SJSA1 (cell line): ENCODE measurements at regions not wholly inside any gene's neighbourhood (a gene's known extent, or its start where the extent isn't known, plus 50 kb on each side); places are given as distances from the start of the nearest gene placed in this dataset.

Experiments
- DNase-seq, 2 experiments: peaks; one replicate each; pipeline ENCODE4 v3.0.0-alpha.2; 2015 to 2020; ENCODE audit warnings: low spot score in 2 of 2, low read depth in 1 of 2
- H3K27ac ChIP-seq: fragments of 250-450 bp; sonication (Bioruptor Pico); 2 replicates; pipeline ENCODE4 v1.5.1; 2020; ENCODE audit warnings: mild to moderate bottlenecking, moderate library complexity
- H3K27me3 ChIP-seq: fragments of 250-450 bp; sonication (Bioruptor Pico); replicated peaks from 2 replicates; pipeline ENCODE4 v1.5.1; 2020; ENCODE audit warnings: mild to moderate bottlenecking, moderate library complexity
- H3K36me3 ChIP-seq: fragments of 250-450 bp; sonication (Bioruptor Pico); 2 replicates; pipeline ENCODE4 v1.5.1; 2020; ENCODE audit warnings: mild to moderate bottlenecking
- H3K4me1 ChIP-seq: fragments of 250-450 bp; sonication (Bioruptor Pico); replicated peaks from 2 replicates; pipeline ENCODE4 v1.6.1; 2021; ENCODE audit warnings: mild to moderate bottlenecking
- H3K4me3 ChIP-seq: fragments of 250-450 bp; sonication (Bioruptor Pico); 2 replicates; pipeline ENCODE4 v1.5.1; 2020; ENCODE audit warnings: mild to moderate bottlenecking
- H3K9me3 ChIP-seq: fragments of 250-450 bp; sonication (Bioruptor Pico); replicated peaks from 2 replicates; pipeline ENCODE4 v1.5.1; 2020; ENCODE audit warnings: mild to moderate bottlenecking

GRCh38 chr14:71604231-71604630, 328.0 kb upstream of the RGS6 start:
- no peak for DNase-seq
- no peaks in the 10 kb centered on the region for H3K4me1 ChIP-seq

DNA sequence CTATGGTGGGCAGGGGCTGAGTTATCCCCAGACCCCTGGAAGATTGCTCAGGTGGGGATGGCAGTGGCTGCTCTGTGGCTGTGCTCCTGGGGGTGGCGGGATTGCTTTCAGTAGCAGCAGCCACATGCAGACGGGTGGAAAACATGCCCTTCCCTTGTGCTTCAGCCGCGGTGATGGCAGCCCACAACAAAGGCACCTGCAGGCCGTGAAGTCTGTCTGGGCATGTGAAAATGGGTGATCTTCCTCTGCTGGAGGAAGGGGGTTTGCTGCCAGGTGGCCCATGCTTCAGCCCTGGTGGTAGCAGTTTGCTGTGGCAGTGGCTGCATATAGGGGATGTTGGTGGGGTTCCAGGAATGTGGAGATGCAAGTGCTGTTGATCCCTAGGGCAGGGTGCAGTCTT, 326.2 kb upstream of the RGS6 start:
- Histone ChIP-seq H3K36me3 (no peaks in the 10 kb centered on the region), H3K9me3 (no peaks in the 10 kb centered on the region; the same call in 1 of the 2 replicates), H3K27me3 (no peaks in the 10 kb centered on the region)

More at GRCh38 chr14:71604231-71604630, 328.0 kb upstream of the RGS6 start:
- Histone ChIP-seq H3K27me3 (no peaks in the 10 kb centered on the region), H3K27ac (no peak overlapping the region), H3K9me3 (peaks cover 5% of the 10 kb centered on the region; the same call in 1 of the 2 replicates), H3K4me3 (no peak overlapping the region), H3K36me3 (no peaks in the 10 kb centered on the region; the same call in 1 of the 2 replicates)

DNA sequence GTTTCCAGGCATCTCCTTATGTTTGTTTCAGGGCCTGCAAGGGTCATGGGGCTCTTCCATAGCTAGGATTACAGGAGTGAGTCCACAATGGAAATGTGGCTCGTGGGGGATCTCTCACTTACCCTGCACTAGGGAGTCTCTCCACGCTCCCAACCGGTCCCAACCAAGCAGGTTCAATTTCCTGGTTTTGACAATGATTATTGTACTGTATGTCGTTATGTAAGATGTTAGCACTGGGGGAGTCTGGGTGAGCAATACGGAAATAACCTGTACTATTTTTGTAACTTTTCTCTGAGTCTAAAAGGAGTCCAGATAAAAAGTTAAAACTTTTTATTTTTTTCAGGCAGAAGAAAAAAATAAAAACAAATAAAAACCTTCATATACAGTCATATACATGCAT, 325.7 kb upstream of the RGS6 start:
- DNase-seq = no peak
- Histone ChIP-seq H3K27ac (no peak overlapping the region), H3K36me3 (no peaks in the 10 kb centered on the region), H3K4me1 (no peaks in the 10 kb centered on the region), H3K9me3 (no peaks in the 10 kb centered on the region), H3K27me3 (no peaks in the 10 kb centered on the region), H3K4me3 (no peak overlapping the region)

More for the DNA sequence above, 326.2 kb upstream of the RGS6 start:
- DNase-seq = no peak
- Histone ChIP-seq H3K27ac (no peak overlapping the region), H3K4me3 (no peak overlapping the region), H3K4me1 (no peaks in the 10 kb centered on the region)

DNA sequence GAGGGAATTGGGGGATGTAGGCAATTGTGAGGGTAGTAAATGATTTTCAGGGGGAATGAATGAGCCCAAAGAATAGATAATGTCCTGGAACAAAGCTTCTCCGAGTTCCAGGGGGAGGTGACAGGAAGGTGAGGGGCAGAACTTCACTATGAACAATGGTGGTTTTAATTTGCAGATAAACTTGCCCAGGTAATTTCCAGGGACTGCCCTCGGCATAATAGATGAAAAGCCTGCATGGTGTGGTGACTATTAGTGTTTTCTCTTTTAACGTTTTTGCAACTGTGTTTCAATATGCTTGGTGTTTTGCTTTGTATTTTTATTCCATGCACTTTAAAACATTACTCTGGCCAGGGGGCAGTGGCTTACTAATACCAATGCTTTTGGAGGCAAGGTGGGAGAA, 325.2 kb upstream of the RGS6 start:
- DNase-seq = no peak
- no peaks in the 10 kb centered on the region for H3K4me1 ChIP-seq
- H3K36me3 ChIP-seq = no peaks in the 10 kb centered on the region
- no peaks in the 10 kb centered on the region for H3K9me3 ChIP-seq
- H3K4me3 ChIP-seq = no peak overlapping the region
- H3K27ac ChIP-seq = no peak overlapping the region
- no peaks in the 10 kb centered on the region for H3K27me3 ChIP-seq

DNA sequence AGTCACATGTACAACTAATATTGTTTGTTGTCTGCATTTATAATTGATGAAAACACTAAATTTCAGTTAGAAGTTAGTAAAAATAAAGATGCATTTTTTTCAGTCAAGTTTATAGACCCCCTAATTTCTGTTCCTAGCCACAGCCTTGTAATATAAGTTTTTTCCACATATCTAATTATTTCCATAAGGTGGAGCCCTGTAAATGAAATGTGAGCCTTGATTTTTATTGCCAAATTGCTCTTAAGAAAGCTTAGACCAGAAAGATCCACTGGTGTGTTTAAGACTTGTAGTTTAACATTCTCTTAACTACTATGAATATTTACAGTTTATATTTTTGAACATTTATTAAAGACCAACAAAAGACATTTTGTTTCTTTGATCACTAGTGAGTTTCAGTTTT, 322.1 kb upstream of the RGS6 start:
- no peaks in the 10 kb centered on the region for H3K4me1 ChIP-seq
- no peaks in the 10 kb centered on the region for H3K9me3 ChIP-seq
- no peak for DNase-seq
- no peaks in the 10 kb centered on the region for H3K36me3 ChIP-seq
- no peak overlapping the region for H3K27ac ChIP-seq
- H3K4me3 ChIP-seq = no peak overlapping the region
- no peaks in the 10 kb centered on the region for H3K27me3 ChIP-seq

DNA sequence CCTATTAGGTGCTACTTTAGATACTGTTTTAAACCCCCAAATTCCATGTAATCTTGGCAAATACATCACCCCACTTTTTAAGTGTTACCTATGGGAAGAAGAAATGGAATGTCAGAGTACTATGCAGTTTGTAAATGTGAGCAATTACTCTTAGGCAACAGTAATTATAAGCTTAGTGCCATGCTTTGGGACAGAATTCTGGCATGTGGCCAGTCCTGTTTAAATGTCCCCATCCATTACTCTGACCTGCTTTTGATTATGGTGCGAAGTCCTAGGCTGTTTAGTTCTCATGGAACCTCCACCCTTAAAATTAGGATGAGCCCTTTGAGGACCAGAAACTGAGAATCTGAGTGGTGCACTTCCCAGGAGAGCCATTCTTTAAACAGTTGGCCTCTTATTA, 321.4 kb upstream of the RGS6 start:
- Histone ChIP-seq H3K27ac (no peak overlapping the region), H3K9me3 (no peaks in the 10 kb centered on the region), H3K4me3 (no peak overlapping the region), H3K27me3 (no peaks in the 10 kb centered on the region), H3K36me3 (no peaks in the 10 kb centered on the region), H3K4me1 (no peaks in the 10 kb centered on the region)
- DNase-seq = no peak

DNA sequence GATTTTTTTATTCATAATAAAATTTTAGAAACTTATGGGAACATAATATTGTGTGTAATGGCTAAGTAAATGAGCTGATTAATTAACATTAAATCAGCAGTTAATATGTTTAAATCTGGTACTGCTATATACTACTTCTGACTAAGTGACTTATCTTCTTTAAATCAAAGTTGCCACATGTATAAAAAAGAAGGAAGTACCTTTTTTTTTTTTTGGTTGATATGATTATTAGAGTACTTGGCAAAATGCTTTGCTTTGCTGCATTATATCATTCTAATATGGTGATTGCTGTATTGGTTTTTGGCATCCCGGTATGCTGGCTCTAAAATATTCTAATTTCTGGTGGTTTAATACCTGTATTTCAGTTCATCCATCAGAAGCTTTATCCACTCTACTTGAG, 319.1 kb upstream of the RGS6 start:
- H3K4me3 ChIP-seq = no peak overlapping the region
- no peaks in the 10 kb centered on the region for H3K36me3 ChIP-seq
- H3K9me3 ChIP-seq = no peaks in the 10 kb centered on the region
- H3K4me1 ChIP-seq = no peaks in the 10 kb centered on the region
- H3K27me3 ChIP-seq = no peaks in the 10 kb centered on the region
- DNase-seq = no peak
- no peak overlapping the region for H3K27ac ChIP-seq

GRCh38 chr14:71616013-71616412, 316.2 kb upstream of the RGS6 start:
- no peak for DNase-seq

GRCh38 chr14:71618047-71618446, 314.2 kb upstream of the RGS6 start:
- H3K9me3 ChIP-seq = no peaks in the 10 kb centered on the region
- H3K4me3 ChIP-seq = no peak overlapping the region
- no peak for DNase-seq
- H3K27ac ChIP-seq = no peak overlapping the region
- H3K36me3 ChIP-seq = peaks cover 16% of the 10 kb centered on the region
- H3K27me3 ChIP-seq = no peaks in the 10 kb centered on the region
- peaks cover 9% of the 10 kb centered on the region for H3K4me1 ChIP-seq

More at GRCh38 chr14:71616013-71616412, 316.2 kb upstream of the RGS6 start:
- Histone ChIP-seq H3K4me1 (peaks cover 7% of the 10 kb centered on the region), H3K27me3 (no peaks in the 10 kb centered on the region), H3K27ac (no peak overlapping the region), H3K4me3 (no peak overlapping the region), H3K9me3 (no peaks in the 10 kb centered on the region), H3K36me3 (peaks cover 16% of the 10 kb centered on the region)

GRCh38 chr14:71618716-71619115, 313.5 kb upstream of the RGS6 start:
- no peak for DNase-seq
- H3K27me3 ChIP-seq = no peaks in the 10 kb centered on the region
- H3K4me3 ChIP-seq = no peak overlapping the region
- peaks cover 9% of the 10 kb centered on the region for H3K4me1 ChIP-seq
- no peak overlapping the region for H3K27ac ChIP-seq
- H3K36me3 ChIP-seq = peaks cover 16% of the 10 kb centered on the region
- H3K9me3 ChIP-seq = no peaks in the 10 kb centered on the region

DNA sequence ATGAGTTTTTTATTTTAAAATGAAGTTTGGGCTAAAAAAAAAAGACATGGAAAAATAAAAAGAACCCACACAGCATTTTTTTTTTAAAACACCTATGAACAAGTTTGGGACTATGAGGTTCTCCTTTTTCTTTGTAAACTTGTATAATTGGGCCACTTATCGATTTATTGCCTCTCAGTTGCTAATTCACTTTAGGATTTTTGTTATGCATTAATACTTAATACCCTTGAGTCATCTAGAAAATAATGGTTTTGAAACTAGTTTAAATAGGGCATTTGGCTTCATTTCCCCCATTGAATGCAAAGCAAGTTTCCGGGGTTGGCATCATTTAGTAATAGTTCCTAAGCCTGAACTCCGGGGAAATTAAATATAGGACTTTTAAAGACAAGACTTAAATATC, 312.8 kb upstream of the RGS6 start:
- Histone ChIP-seq H3K9me3 (no peaks in the 10 kb centered on the region), H3K27me3 (no peaks in the 10 kb centered on the region), H3K4me3 (no peak overlapping the region), H3K4me1 (peaks cover 9% of the 10 kb centered on the region), H3K36me3 (peaks cover 21% of the 10 kb centered on the region), H3K27ac (no peak overlapping the region)
- no peak for DNase-seq

DNA sequence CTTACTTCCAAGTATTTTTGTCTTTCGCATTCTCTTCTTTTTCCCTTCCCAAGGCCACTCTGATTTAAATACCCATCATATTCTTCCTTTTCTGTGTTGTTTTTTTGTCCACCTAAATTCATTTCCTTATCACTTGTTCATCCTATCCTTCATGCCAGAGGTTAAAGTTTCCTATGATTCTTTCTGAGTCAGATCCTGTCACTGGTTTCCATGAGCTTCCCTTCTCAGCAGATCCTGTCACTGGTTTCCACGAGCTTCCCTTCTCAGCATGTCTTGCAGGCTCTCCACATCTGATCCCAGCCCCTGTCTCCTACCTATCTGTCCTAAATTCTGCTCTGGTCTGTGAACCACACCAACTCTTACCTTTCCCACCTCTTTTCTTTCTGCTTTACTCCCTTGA, 311.8 kb upstream of the RGS6 start:
- Histone ChIP-seq H3K9me3 (no peaks in the 10 kb centered on the region), H3K27me3 (no peaks in the 10 kb centered on the region), H3K27ac (no peak overlapping the region), H3K4me1 (peaks cover 9% of the 10 kb centered on the region), H3K4me3 (no peak overlapping the region), H3K36me3 (peaks cover 23% of the 10 kb centered on the region)
- DNase-seq = no peak

GRCh38 chr14:71621276-71621675, 311.0 kb upstream of the RGS6 start:
- Histone ChIP-seq H3K9me3 (no peaks in the 10 kb centered on the region), H3K36me3 (peaks cover 23% of the 10 kb centered on the region), H3K4me1 (peaks cover 9% of the 10 kb centered on the region), H3K27ac (no peak overlapping the region), H3K4me3 (no peak overlapping the region), H3K27me3 (no peaks in the 10 kb centered on the region)
- no peak for DNase-seq

- H3K9me3 ChIP-seq = no peaks in the 10 kb centered on the region
- H3K4me1 ChIP-seq = peaks cover 9% of the 10 kb centered on the region
- no peak overlapping the region for H3K27ac ChIP-seq
- no peak for DNase-seq
- no peak overlapping the region for H3K4me3 ChIP-seq
- no peaks in the 10 kb centered on the region for H3K27me3 ChIP-seq
- peaks cover 23% of the 10 kb centered on the region for H3K36me3 ChIP-seq
Observed at GRCh38 chr14:71621980-71622605, 310.1 kb upstream of the RGS6 start.

DNA sequence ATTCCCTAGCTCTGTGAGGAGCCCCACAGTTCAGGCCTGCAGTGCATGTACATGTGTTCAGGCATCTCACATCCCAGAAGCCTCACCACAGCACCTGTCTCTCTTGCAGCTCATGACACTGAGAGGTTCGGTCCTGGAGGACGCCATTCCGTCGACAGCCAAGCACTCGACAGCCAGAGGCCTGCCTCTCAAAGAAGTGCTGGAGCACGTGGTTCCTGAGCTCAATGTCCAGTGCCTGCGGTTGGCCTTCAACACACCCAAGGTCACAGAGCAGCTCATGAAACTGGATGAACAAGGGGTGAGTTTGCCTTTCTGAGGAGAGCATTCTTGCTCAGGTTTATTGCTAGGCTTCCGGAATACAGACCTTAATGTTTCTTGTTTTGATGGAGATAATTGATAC, 308.3 kb upstream of the RGS6 start:
- no peak for DNase-seq
- Histone ChIP-seq H3K27ac (no peak overlapping the region), H3K36me3 (peaks cover 18% of the 10 kb centered on the region), H3K4me3 (no peak overlapping the region), H3K27me3 (no peaks in the 10 kb centered on the region), H3K4me1 (peaks cover 9% of the 10 kb centered on the region), H3K9me3 (no peaks in the 10 kb centered on the region)
